ENCODE measurements at regions not wholly inside any gene's neighbourhood (a gene's known extent, or its start where the extent isn't known, plus 50 kb on each side); places are given as distances from the start of the nearest gene placed in this dataset.

DNA sequence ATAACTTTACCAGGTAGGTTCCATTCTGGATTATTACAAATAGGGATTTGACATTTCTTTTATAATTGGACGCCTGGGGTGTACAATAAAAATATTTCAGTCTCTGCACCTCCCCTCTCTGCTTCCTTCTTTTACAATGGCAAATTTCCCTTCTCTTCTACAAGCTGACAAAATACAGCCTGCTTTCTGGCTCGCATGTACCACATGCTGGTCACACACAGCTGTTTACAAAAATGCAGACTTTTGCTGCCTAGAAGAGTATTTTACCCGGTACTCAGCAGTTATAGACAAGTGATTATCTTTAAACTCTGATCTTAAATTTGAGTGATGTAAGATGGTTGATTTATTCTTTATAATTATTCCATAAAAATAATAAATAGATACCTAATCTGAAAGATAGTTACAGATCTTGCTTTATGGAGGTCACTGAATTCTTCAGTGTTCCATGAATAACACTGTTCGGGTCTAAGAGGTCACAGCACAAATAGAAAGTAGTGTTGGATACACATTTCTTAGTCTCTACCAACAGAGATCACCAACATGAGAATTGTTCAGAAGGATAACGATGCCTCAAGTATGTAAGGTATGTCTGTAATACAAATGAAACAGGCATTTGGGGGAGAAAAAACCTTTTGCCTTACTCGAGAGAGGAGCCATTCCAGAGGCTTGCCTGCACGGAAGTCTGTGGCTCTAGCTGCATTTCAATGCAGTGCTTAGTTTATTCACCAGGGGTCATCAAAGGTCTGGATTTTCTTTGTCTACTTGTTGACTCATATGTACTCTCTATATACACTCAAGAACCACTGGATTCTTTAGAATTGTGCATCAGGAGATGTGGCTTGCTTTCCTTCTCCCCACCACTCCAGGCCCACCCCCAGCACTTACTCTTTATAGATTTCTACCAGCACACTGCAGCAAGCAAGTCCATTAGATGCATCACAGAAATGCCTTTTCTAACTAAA lies 206.6 kb upstream of the RFX3 start:
- peak; percentile 14 for DNase-seq

DNA sequence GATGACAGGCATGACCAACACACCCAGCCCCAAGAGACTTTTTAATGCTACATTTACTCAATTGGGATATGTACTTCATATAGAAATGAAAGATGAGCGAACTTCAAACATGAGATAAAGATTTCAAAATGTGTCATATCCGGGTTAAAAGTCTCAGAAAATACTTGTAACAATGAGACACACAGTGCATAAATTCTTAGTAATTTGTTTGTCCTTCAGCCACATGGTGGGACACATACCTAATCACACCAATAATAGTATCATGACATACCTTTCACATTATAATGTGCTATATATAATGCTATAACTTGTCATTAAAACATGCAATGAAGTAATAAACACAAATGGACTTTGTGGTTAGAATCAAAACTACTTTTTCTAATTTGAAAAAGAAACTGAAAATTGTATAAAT lies 204.7 kb upstream of the RFX3 start:
- DNase-seq, result no peak

DNA sequence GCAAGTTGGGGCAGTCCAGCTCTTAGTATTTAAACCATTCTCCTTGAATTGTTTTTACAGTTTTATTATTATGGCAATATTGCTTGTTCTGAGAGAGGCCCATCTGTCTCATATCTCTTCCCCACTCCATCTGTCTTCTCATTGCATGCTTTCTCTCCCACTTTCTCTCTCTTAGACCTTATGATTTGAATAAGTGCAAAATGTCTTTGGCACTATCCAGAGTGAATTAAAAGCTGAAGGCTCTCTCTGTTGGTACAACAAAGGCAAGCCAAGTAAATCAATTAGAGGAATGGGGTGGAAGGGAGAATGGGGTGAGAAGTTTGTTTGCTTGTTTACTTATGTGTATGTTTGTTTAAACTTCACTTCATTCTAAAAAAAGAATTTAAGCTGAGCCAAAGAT lies 195.3 kb upstream of the RFX3 start:
- DNase-seq, result no peak

DNA sequence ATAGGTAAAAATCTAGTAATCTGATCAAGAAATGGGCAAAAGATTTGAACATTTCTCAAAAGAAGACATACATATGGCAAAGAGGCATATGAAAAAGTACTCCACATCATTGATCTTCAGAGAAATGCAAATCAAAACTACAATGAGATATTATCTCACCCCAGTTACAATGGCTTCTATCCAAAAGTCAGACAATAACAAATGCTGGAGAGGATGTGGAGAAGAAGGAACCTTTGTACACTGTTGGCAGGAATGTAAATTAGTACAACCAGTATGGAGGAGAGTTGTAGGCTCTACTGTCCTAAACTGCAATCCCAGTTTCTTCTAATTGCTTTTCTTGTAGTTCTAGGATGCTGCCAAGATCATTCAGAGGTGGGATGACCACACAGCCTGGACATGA lies 193.5 kb upstream of the RFX3 start:
- DNase-seq, result no peak

DNA sequence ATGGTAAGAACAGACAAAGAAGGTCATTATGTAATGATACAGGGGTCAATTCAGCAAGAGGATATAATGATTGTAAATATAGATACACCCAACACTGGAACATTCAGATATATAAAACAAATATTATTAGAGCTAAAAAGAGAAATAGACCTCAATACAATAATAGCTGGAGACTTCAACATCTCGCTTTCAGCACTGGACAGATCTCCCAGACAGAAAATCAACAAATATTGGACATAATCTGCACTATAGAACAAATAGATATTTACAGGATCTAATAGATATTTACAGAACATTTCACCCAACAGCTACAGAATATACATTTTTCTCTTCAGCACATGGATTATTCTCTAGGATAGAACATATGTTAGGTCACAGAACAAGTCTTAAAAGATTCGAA lies 190.6 kb upstream of the RFX3 start:
- no peak for DNase-seq

DNA sequence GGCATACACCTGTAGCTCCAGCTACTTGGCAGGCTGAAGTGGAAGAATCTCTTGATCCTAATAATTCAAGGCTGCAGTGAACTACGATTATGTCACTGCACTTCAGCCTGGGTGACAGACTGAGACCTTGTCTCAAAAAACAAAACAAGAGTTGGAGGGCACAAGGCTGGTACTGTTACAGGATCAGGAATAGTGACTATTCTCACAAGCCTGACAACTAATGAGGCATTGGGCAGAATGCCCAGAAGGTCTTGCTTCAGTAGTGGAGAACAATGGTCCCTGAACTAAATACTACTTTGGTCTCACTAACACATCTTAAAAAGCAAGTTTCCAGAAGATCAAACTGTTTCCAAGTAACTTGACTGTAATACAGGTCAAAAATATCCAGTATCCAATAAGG lies 182.9 kb upstream of the RFX3 start:
- DNase-seq, result no peak

DNA sequence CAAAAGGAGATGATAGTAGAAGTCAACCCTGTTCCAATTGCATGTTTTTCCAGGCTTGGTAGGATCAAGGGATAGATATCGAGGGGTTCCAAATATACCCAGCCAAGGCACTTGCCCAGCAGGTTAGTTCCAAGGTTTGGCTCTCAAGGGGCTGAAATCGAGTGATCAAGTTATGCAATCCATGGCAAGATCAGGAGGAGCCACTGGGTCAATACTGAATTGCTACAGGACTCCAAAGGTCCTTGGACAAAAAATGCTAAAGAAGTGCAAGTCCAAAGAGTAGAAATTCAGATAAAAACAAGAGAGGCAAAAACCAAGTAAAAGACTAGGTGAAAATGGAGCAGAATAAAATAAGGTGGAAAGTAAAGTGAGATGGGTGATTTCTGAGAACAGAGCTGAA lies 179.1 kb upstream of the RFX3 start:
- DNase-seq, result no peak

DNA sequence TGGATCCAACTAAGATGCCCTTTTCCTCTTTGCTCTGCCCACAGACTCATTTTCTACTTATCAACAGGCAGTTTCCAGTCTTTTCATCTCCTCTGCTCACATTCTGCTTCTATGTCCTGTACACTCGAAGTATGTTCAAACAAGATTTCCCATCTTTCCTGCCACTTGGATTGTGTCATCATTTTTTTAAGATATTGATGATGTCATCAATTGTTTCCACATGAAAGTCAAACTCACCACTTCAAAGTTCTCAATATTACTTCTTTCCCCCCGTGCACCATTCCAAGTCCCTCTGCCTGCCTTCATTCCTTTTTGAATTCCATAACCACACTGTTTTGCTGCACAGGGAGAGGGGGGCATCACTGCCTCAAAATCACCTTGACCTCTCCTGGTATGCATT lies 175.0 kb upstream of the RFX3 start:
- DNase-seq, result no peak

DNA sequence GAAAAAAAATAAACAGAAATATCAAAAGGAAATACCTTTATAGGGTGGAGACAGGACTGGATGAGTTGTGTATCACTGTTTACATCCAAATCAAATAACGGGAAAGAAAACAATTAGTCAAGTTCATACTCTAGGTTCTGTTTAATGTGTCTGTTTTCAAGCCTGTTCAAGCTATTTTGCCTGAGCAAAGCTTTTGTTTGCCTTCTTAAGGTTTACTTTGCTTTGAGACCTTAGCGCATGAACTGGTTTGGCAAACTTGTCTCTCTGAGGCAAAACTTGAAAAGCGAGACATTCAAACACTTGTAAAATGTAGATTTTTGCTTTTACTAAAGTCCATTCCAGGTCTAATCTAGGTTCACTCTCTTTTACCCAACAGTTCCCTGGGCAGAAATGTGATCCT lies 174.1 kb upstream of the RFX3 start:
- DNase-seq, result no peak

DNA sequence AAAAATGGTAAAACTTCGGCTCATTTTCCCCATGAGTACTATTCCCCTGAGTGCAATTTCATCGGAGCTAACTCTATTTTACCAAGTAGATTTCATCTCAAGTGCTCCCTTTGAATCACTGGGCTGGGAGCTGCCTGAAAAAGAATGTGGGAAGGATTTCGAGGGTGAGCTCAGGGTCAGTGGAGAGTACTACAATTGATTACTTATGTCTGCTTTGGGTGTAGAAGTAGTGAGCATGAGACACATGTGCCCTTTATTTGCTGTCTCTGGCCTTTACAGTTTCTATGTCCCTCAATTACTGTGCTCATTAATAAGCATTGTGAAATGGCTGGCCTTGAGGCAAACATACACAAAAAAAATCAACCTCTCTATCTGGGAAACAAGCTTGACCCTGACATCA lies 172.7 kb upstream of the RFX3 start:
- no peak for DNase-seq

DNA sequence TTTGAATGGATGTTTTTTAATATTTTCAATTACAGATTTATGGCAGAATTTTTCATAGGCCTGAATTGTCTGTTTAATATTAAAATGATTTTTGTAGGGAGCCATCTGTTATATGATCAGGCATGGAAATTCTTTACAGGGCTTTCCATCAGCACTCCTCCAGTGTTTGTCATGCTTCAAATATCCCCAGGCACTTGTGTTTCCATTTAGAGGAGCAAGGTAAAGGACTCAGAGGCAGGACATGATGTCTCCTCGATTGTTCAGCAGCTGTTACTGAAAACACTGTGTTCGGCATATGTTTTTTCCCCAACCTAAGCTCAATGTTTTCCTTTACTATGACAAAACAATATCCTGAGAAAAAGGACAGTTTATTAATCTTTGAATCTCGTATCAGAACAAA lies 172.3 kb upstream of the RFX3 start:
- no peak for DNase-seq

DNA sequence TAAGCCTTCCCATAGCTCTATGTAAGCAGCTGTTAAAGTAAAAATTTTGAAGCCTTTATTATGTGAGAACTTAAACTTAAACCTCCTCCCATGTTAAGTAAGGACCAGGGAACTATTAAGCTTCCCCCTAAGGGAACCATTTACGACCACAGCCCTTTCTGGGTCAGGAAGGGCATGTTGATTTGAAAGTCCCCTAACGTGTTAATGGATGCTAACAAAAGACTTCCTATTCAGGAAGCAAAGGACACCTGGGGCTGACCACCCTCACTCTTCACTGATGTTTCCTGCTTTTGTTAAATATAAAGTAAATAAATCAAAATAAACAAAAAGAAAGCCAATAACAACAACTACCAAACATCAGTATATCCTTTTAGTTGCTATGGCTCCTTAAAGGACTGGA lies 170.6 kb upstream of the RFX3 start:
- no peak for DNase-seq

DNA sequence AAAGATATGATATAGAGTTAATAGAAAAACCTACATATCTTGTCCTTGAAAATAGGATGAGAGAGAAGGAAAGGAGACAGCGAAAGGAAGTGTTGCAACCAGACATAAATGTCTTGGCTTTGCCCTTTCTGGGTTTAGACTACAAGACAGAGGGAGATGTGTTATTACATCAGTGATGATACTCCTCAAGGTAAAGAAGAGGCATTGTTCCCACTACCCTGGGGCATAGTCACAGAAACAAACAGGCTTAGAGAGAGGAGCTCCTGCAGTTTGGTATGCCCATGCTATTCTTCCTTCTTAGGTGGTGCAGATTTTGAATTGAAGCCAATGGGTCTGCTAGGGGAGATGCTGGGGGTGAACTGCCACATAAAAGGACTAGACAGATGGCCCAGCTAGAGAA lies 166.8 kb upstream of the RFX3 start:
- no peak for DNase-seq

DNA sequence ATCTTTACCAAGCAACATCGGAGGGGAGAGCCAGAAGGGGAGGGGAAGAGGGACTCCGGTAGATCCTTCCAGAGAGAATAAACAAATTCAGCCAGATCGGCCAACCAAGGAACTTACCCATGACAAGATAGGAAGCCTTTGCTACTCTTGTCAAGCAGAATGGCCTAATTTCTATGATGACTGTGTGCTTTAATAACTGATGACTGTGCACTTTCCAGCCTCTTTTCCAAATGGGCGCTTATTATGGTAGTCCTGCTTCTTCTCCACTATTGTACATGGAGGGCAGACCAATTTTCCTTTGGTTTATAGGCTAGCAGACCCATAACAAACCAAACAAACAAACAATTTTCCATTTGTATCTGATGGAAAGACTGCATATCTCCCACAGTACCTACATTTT lies 163.8 kb upstream of the RFX3 start:
- no peak for DNase-seq

DNA sequence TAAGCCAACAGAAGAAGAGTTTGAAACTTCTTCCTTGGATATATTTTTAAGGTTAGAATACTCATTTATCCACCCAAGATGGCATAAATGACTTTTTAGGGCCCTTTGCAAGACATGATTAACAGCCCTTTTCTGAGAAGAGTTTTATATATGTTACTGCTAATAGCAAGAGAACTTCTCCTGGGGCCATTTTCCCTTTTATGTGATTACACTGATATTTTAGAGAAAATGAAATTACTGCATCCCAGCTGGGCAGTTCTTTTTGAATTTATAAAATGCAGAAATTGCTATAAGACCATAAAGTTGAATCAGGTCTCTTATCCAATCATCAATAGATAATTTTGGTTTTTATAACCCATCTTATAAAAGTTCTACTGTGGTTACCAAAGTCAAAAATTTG lies 161.3 kb upstream of the RFX3 start:
- DNase-seq, result no peak

DNA sequence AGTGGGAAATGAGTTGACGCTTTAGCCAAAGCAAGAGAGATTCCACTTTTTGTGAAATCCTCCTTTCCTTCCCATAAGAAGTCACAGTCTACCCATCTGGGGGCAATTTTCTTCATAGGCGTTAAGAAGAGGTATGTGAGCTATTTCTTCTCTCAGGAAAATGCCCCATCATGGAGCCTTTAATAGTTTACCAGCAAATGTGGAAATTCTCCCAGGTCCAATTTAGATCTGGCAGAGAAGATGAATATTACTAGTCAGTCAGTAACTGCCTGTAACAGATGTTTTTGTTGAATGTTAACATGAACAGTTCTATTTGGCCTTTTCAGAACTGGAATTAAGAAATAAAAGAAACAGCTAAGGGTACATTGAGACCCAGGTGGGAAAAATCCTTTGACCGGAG lies 156.4 kb upstream of the RFX3 start:
- no peak for DNase-seq

DNA sequence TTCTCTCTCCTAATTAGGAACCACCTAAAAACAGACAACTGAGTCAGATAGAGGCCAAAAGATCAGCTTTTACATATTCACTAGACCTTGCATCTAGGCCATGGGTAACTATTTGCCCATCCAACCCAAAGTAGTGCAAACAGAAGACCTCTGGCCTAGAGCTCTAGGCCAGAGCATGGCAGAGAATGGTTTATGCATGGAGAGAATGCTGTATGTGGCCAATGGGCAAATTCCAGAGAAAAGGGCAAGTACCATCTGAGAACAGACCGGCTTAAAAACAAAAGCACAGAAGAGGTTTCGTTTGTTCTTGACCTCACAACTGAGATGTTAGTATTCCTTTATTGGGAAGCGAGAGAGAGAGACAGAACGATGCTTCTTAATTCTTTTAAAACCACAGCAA lies 151.7 kb upstream of the RFX3 start:
- DNase-seq, result no peak

DNA sequence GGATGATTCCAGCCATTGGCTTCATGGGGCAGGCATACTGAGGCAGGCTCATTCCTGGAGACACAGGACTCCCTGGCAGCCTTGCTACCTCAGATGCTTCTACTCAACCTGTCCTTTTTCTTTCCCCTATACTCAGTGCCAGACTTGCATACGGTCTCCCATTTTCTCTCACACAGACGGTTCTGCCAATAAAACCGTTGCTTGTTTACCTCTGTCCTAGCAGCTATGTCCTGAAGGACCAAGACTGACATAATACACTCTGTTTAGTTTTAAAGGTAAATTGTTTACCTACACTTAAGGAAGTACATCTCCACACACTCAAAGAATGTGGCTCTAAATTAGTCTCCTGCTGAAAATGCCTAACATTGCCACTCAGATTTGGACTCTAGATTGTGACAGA lies 151.0 kb upstream of the RFX3 start:
- DNase-seq, result no peak

DNA sequence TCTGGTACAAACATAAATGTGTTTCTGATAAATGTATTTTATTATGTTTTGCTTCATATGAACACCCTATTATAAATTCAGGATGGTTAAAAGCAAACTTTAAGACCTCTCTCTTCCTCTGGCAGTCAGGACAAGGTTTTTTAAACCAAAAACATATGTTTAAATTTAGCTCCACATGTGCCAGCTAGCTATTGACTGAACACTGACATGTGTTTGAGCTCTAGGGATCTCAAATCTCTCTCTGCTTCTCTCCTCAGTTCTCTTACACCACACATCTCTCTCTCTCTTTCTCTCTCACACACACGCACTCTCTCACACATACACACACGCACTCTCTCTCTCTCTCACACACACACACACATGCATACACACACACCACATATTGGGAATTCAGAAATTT lies 150.1 kb upstream of the RFX3 start:
- no peak for DNase-seq

DNA sequence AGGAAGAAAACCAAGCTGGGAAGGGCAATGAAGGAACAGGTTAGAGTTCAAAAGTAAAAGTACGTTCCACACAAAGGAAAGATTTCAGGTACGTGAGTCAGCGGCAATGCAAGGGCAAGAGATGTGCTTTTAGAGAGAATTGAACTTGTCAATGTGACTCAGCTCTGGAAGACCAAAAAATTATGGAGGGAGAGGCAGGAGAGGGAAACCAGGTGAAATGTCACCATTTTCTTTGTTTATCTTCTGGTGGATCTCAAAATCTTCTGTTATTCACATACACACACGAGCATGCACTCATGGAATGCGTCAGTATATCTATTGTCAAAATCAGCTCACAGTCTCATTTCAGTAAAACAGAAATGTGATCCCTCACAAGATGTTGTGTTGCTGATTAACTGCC lies 148.8 kb upstream of the RFX3 start:
- no peak for DNase-seq

DNA sequence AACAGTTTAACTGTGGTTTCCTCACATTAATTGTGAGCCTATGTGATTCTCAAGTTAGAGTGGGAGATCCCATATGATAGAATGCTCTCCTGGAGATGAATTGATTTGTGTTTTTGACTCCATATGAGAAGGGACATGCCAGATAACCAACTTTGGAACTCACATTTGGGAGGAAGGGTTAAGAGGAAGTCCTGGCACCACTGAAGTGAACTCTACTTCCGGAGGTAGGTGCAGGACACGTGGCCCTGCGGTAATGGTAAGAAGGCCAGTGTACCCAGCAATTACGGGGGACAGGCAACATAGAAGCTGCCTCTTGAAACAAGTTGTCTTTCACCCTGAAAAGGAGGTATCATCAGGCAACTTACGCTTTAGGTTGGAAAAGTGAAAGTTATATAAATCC lies 146.6 kb upstream of the RFX3 start:
- DNase-seq, result no peak

DNA sequence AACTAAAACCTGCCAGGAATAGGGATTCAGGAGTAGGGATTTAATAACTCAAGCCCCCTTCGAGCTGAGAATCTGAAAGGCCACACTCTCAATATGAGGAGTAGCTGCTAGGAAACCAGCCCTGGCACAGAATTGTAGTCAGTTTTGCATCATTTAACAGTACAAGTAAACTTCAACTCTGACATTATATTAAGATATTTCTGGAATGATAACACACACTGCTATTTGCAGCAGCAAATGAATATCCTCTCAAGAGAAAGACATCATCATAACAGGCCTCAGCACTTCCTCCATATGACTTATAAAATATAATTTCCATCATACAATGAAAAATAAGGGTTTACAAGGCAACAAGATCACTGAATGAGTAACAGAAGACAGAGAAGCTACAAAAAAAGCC lies 138.2 kb upstream of the RFX3 start:
- DNase-seq, result no peak

DNA sequence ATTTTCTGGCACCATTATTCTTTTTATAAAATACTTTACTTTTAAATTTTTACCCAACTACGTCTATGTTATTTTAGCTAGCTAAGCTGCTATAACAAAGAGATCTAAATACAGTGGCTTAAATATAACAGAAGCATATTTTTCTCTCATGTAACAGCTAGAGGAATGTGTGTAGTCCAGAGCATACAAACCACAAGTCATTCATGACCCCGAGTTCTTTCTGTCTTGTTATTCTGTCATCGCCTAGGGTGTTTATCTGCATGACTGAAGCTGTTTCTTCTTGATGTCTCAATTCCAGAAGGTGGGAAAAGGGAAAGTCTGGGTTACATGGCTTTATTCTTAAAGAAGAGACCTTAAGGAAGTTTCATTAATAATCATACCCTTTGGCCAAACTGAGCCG lies 136.9 kb upstream of the RFX3 start:
- DNase-seq, result no peak

DNA sequence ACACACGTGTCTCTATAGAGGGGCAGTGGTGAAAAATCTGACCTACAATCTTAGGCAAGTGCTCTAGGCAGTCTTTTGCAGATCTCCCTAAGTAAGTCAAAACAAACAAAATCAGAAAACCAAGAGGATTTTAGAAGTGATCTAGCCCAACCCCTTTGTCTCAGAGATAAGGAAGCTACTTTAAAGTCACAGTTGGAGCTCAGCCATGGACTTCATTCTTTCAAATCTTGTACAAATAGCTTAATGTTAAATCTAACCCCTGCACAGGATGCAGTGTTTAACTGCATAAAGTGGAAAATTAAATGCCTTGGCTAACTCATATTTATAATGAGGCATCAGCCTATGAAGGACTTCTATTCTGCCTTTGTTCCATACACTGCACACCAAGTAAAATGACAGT lies 135.1 kb upstream of the RFX3 start:
- no peak for DNase-seq

DNA sequence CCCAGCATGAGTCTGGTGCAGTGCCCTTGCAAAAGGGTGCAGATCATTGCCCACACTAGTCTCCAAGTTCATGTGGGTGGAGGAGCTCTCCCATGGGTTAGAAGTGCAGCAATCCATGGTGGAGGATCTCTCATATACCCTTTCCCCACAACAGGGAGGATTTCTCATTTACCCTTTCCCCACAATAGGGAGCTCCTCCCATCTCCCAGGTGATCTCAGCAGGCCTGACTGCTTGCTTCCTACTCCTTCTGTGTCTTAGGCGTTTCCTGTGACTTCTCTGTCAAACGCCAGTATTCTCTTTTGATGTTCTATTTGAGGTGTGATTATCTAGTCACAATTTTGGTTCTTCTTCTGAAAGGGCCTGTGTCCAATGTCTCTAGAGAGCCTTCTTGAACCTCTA lies 133.8 kb upstream of the RFX3 start:
- DNase-seq, result no peak

All from activated T-cell treated with anti-CD3 and anti-CD28 coated beads for 4 hours (primary cell).